OCI-LY1 (cell line): ENCODE measurements at regions not wholly inside any gene's neighbourhood (a gene's known extent, or its start where the extent isn't known, plus 50 kb on each side); places are given as distances from the start of the nearest gene placed in this dataset.

Source experiments
- H2AFZ ChIP-seq: fragments of 200-600 bp; sonication (generic), shearing (Covaris generic); 2 replicates; pipeline ENCODE4 v1.6.0; 2014; ENCODE audit warnings: antibody characterized with exemption, mild to moderate bottlenecking, low read length
- H3F3A ChIP-seq: fragments of 200-600 bp; sonication (generic), shearing (Covaris generic); 2 replicates; pipeline ENCODE4 v1.6.0; 2014; ENCODE audit warnings: mild to moderate bottlenecking, antibody characterized with exemption, low read length, moderate library complexity; ENCODE audit not compliant: insufficient read depth
- H3K27ac ChIP-seq: fragments of 200-600 bp; sonication (generic); 2 replicates; pipeline ENCODE4 v1.5.1; 2014; ENCODE audit warnings: low read length, mixed run types, mild to moderate bottlenecking, low read depth; ENCODE audit not compliant: poor library complexity, severe bottlenecking
- H3K27me3 ChIP-seq: fragments of 200-600 bp; sonication (generic); 2 replicates; pipeline ENCODE4 v1.6.0; 2014; ENCODE audit warnings: antibody characterized with exemption, mild to moderate bottlenecking, low read length, moderate library complexity; ENCODE audit not compliant: insufficient read depth
- H3K36me3 ChIP-seq: fragments of 200-600 bp; sonication (generic); 2 replicates; pipeline ENCODE4 v1.6.1; 2014; ENCODE audit warnings: mild to moderate bottlenecking, antibody characterized with exemption, low read length, moderate library complexity, mixed read lengths; ENCODE audit not compliant: insufficient read depth
- H3K4me1 ChIP-seq: fragments of 200-600 bp; sonication (generic); 2 replicates; pipeline ENCODE4 v1.5.1; 2014; ENCODE audit warnings: mild to moderate bottlenecking, low read length, moderate library complexity; ENCODE audit not compliant: insufficient read depth, severe bottlenecking
- H3K4me2 ChIP-seq: fragments of 200-600 bp; sonication (generic), shearing (Covaris generic); 2 replicates; pipeline ENCODE4 v1.6.1; 2014; ENCODE audit warnings: low read length
- H3K4me3 ChIP-seq: fragments of 200-600 bp; sonication (generic); 2 replicates; pipeline ENCODE4 v1.5.1; 2014; ENCODE audit warnings: low read length, low read depth, mild to moderate bottlenecking, mixed read lengths; ENCODE audit not compliant: poor library complexity, severe bottlenecking
- H3K79me2 ChIP-seq: fragments of 200-600 bp; shearing (Covaris generic); 2 replicates; pipeline ENCODE4 v1.6.1; 2016; ENCODE audit warnings: mixed run types, low read length, mixed read lengths; ENCODE audit not compliant: insufficient read depth
- H3K9ac ChIP-seq: fragments of 200-600 bp; sonication (generic), shearing (Covaris generic); 2 replicates; pipeline ENCODE4 v1.6.1; 2014; ENCODE audit warnings: mild to moderate bottlenecking, low read length, mixed read lengths
- H3K9me2 ChIP-seq: fragments of 200-600 bp; sonication (generic), shearing (Covaris generic); 2 replicates; pipeline ENCODE4 v1.6.1; 2014; ENCODE audit warnings: low read depth, mild to moderate bottlenecking, low read length, mixed read lengths
- H3K9me3 ChIP-seq: fragments of 200-600 bp; shearing (Covaris generic); 2 replicates; pipeline ENCODE4 v1.6.1; 2014; ENCODE audit warnings: low read length, mixed read lengths
- H4K20me1 ChIP-seq: fragments of 200-600 bp; sonication (generic), shearing (Covaris generic); 2 replicates; pipeline ENCODE4 v1.6.0; 2016; ENCODE audit warnings: mild to moderate bottlenecking, low read length; ENCODE audit not compliant: insufficient read depth
- EZH2 ChIP-seq: fragments of 200-600 bp; sonication (generic), shearing (Covaris generic); IDR thresholded peaks from 2 replicates; pipeline ENCODE4 v1.8.0; 2017; ENCODE audit warnings: borderline replicate concordance, mixed run types, mild to moderate bottlenecking, antibody characterized with exemption, low read length, moderate library complexity, mixed read lengths
- TF ChIP-seq, protein P1 (sequence below): fragments of 200-600 bp; sonication (generic), shearing (Covaris generic); IDR thresholded peaks from 2 replicates; pipeline ENCODE4 v1.5.1; 2017; ENCODE audit warnings: mild to moderate bottlenecking, antibody characterized with exemption, low read length, moderate library complexity, mixed read lengths

DNA sequence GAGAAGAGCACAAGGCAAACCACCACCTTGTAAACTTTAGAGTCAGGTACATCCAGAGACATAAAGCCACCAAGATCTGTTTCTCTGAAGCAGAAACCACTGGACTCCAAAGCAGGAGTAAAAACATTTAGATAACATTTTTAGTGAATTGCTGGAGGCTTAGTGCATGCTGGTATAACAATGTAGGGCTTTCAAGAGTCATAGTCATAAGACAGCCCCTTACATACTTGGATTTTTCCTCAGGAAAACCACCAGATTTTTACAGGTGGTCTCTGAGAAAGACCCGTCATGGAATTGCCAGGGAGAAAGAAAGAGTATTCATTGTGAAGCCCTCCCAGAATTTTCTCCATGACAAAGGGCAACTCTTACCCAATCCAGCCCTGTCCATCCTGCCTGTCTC lies 434.5 kb upstream of the NAALADL2 start:
- H3K9me3 ChIP-seq: no peaks in the 10 kb centered on the region
- no peak overlapping the region for H3K9ac ChIP-seq

DNA sequence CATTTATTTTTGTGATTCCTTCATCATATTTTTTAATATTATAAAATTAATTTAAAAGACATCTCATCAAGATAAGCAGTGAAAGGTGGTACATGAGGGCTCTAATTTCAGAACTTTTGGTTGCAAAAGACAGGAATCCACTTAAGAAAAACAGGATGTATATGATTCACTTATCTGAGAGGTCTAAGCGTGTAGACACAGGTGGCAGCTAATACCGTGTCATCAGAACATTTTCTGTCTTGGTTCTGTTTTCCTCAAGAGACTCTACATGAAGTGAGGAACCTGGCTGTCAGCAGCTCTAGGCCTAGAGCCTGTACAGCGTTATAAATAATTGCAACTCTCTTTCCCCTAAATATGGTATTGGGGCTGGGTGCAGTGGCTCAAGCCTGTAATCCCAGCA lies 433.7 kb upstream of the NAALADL2 start:
- no peaks in the 10 kb centered on the region for H3K79me2 ChIP-seq
- H3K4me2 ChIP-seq: no peak overlapping the region
- no peaks in the 10 kb centered on the region for H3K9me2 ChIP-seq
- no peak overlapping the region for H3K9ac ChIP-seq
- H3F3A ChIP-seq: no peaks in the 10 kb centered on the region
- no peaks in the 10 kb centered on the region for H3K4me1 ChIP-seq
- H4K20me1 ChIP-seq: no peaks in the 10 kb centered on the region
- TF ChIP-seq, protein P1, sequence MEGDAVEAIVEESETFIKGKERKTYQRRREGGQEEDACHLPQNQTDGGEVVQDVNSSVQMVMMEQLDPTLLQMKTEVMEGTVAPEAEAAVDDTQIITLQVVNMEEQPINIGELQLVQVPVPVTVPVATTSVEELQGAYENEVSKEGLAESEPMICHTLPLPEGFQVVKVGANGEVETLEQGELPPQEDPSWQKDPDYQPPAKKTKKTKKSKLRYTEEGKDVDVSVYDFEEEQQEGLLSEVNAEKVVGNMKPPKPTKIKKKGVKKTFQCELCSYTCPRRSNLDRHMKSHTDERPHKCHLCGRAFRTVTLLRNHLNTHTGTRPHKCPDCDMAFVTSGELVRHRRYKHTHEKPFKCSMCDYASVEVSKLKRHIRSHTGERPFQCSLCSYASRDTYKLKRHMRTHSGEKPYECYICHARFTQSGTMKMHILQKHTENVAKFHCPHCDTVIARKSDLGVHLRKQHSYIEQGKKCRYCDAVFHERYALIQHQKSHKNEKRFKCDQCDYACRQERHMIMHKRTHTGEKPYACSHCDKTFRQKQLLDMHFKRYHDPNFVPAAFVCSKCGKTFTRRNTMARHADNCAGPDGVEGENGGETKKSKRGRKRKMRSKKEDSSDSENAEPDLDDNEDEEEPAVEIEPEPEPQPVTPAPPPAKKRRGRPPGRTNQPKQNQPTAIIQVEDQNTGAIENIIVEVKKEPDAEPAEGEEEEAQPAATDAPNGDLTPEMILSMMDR: no peak
- TF ChIP-seq EZH2: no peak
- H3K27ac ChIP-seq: no peak overlapping the region
- H3K9me3 ChIP-seq: no peaks in the 10 kb centered on the region
- H3K27me3 ChIP-seq: no peaks in the 10 kb centered on the region
- no peak overlapping the region for H2AFZ ChIP-seq
- no peaks in the 10 kb centered on the region for H3K36me3 ChIP-seq
- H3K4me3 ChIP-seq: no peak overlapping the region

More for the DNA sequence above, 434.5 kb upstream of the NAALADL2 start:
- Histone ChIP-seq H3K27me3 (no peaks in the 10 kb centered on the region), H3K4me2 (no peak overlapping the region), H3K4me3 (no peak overlapping the region), H3K27ac (no peak overlapping the region), H3K4me1 (no peaks in the 10 kb centered on the region), H3K36me3 (no peaks in the 10 kb centered on the region), H3K79me2 (no peaks in the 10 kb centered on the region), H3F3A (no peaks in the 10 kb centered on the region), H3K9me2 (no peaks in the 10 kb centered on the region), H2AFZ (no peak overlapping the region), H4K20me1 (no peaks in the 10 kb centered on the region)
- TF ChIP-seq, protein P1: no peak
- TF ChIP-seq EZH2: no peak

DNA sequence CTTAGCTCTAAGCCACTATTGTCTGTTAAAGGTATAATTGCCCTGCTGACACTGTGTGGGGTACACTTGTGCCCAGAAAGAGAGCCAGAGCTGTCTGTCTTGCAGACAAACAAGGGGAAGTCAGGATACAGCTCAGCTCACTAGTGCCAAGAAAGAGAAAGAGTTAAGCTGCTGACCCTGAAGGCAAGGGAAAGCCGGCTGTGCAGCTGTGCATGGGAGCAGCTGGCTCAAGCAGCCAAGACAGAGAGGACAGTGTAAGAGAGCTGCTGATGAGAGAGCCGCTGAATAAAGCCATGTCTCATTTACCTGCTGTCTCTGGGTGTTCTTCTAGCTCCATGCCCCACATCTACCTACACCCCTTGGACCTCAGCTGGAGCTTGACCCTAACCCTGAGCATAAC lies 428.1 kb upstream of the NAALADL2 start:
- Histone ChIP-seq H3K9ac (no peak overlapping the region), H4K20me1 (no peaks in the 10 kb centered on the region), H2AFZ (no peak overlapping the region), H3K79me2 (no peaks in the 10 kb centered on the region), H3K27me3 (no peaks in the 10 kb centered on the region), H3K9me3 (no peaks in the 10 kb centered on the region), H3K4me1 (no peaks in the 10 kb centered on the region), H3F3A (no peaks in the 10 kb centered on the region), H3K9me2 (no peaks in the 10 kb centered on the region), H3K4me3 (no peak overlapping the region), H3K4me2 (no peak overlapping the region), H3K36me3 (no peaks in the 10 kb centered on the region), H3K27ac (no peak overlapping the region)
- TF ChIP-seq EZH2: no peak
- TF ChIP-seq, protein P1: no peak
